ENCODE measurements at regions not wholly inside any gene's neighbourhood (a gene's known extent, or its start where the extent isn't known, plus 50 kb on each side); places are given as distances from the start of the nearest gene placed in this dataset.

DNA sequence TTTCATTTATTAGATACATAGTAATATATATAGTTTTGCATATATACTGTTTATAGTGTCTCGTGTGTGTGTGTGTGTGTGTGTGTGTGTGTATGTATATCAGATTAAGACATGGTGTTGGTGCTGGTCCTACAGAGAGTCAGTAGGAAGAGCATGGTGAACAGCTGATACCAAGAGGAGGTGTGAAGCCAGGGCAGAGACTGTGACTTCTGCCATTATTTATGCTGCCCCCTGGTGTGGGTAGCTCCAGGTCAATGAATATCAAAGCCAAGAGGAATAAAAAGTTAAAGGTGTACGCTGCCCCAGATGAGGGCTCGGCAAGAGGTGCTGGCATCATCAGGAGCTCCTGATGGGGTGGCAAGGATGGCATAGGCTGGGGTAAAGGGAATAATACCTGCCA is 299.5 kb upstream of the RASGRP1 start:
- peak; percentile 1 for DNase-seq

DNA sequence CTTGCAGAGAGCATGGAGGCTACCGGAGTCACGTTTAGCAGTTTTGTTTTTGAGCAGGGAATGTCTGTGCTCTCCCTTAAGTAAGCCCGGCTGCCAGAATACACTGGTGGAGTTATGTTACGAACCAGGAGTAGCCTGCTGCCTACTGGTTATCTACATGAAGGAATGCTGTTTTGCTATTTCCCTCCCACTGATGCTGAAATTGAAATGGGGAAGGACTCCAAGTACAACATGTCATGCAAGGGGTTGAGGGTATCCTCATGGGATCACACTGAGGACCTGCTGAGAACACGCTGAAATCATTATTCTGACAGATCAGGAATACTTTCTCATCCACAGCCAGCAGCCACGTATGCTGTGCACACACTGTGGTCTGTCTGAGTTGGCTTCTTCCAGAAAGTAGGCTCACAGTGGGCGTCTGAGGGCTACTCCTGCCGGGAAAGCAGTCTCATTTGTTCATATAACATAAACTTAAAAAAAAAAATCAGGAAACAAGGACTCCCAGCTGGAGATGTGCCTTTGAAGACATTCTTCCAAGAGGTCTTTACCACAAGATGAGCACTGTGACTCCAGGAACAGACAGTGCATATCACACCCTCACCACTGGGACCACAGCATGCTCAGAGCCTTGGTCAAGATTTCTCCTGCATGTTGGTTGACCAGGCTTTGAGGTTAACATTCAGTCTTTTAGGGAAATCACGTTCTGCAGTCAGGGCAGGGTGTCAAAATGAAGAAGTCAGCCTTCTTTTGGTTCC is 300.4 kb upstream of the RASGRP1 start:
- no peak for DNase-seq

DNA sequence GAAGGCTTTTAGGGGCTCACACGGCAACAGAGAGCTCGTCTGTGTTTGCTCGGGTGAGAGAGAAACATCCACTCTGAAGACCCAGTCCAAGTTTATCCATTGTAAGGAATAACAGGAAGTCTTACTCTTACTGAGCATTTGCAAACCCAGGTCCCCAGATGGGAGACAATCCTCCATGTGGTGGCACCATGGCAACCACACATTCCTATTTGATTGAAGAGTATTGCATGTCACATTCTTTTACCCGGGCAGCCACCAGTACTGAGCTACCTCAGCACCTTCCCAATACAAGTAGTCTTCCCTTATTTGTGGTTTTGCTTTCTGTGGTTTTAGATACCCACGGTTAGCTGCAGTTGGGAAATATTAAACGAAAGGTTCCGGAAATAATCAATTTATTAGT is 302.9 kb upstream of the RASGRP1 start:
- no peak for DNase-seq

DNA sequence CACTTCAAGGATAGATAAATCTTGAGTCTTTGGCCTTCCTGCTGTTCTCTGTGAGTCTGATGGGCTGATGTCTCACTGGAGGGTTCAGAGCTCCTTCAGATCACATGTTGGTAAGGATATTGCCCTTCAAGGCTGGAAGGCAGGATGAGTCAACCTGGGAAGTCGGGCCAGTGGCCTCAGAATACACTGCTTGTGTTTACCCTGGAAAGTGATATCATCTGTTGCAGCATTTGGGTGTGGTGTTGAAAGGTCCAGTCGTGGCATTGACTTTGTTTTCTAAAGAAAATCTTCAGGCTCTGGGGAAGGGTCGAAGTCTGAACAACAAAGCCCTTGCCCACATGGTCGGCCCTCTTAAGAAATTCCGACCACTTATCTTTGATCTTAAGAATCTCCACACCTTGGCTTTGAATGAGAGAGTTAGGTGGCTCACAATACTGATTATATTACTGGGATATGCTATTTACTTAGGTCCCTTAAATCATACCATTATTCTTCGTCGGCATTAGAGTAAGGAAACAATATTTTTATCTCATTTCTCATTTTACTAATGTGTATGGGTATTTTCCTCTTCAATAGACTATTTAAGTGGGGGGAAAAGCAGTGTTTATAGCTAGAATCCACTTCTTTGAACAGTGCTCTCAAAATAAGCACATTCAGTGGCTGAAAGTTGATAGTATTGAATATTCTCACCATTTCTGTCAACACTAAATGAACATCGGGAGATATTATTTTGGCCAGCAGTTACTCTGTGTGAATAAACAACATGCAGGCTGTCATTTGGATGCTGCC is 303.9 kb upstream of the RASGRP1 start:
- DNase-seq, result no peak

DNA sequence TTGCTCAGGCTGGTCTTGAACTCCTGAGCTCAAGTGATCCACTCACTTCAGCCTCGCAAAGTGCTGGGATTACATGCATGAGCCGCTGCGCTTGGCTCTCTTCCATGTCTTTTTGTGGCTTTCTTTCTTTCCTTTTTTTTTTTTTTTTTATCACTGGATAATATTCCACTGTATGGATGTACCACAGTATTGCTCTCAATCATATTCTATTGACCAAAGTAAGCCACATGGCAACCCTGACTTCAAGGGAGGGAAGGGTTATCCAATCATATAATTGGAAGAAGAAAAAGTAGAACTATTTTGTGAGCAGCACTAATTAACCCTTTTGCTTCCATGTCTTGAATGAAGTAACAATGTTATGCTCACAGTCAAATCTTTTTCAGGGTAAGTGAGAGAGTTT is 307.0 kb upstream of the RASGRP1 start:
- no peak for DNase-seq

DNA sequence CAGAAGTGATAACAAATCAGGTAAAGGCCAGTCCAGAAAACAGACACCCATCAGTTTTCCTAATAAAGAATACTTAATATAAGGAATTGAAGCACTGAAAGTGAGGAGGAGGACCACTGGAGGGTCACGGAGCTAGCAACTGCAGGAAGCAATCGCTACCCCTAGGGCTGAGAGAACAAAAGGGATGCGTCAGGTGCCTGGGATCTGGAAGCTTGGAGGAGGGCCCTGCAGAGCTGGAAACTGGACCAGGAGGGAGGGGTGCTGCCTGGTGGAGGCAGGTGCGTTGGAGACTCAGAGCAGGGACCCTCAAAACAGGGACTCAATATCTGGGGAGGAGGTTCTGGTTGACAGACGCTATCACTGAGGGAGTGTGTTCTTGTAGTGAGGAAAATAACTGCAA is 308.1 kb upstream of the RASGRP1 start:
- no peak for DNase-seq

DNA sequence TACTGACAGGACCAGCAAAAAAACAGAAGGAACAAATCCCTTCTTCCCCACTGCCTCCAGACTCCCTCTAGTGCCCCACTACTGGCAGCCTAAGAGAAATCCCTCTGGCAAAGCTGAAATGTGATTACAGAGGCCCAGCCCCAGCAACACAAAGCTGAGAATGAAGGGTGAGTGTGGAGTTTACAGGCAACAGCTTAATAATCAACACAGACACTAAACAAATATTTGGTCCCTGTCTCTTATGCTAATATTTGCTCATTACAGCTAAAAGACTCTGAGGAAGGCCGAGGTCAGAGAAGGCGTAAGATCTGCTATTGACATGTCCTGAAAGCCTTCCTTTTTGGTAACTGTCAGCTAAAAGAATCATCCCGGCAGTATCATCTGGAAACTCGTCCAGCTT is 308.5 kb upstream of the RASGRP1 start:
- no peak for DNase-seq

DNA sequence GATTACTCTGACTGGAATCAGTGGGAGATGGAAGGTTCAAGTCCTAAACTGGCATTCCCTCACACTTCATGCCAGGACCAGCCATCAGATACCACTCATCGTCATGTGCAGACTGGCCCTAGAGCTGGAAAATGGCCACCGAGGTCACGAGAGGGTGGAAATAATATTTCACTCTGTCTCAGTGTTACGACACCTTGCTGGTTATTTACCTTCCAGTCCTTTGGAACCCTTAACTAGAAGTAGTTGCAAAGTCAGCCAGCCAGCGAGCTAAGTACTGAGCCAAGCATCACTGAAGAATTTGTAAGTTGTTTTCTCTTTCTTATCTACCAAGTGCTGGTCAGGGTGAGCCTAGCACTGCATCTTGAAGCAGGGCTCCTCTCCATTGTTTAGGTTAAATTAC is 309.9 kb upstream of the RASGRP1 start:
- no peak for DNase-seq

DNA sequence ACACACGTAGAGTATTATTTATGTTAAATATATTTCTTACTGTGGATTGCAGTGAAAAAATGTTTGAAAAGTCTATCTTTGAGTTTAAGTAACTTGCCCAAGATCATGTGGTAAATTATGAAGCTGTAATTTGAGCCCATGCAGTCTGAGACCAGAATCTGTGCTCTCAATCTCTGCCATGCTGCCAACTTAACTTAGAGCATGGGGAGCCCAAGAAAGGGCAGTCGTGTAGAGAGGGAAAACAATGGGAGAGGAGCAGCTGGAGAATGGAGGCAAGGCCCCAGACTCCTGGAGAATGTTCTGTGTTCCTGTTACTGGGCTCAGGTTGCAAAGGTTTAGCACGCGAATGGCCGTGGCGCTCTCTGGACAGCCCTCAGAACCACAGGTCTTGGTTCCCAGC is 311.6 kb upstream of the RASGRP1 start:
- DNase-seq, result no peak

DNA sequence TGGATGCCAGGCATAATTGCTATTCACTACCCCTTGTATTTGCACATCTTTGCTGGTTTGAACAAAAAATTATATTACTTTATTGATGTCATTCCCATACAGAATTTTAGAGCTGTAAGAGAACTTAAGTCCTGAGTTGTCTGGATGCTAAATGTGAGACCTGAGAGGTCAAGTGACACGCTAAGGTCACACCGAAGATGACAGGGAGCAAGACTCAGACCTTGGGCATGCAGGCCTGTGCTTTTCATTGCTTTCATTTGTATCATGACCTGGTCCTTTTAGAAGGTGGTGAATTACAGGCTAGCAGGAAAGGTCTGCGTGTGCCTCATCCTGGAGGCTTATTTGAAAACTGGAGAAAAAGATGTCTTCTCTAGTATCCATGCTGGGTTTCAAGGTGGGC is 312.0 kb upstream of the RASGRP1 start:
- no peak for DNase-seq

DNA sequence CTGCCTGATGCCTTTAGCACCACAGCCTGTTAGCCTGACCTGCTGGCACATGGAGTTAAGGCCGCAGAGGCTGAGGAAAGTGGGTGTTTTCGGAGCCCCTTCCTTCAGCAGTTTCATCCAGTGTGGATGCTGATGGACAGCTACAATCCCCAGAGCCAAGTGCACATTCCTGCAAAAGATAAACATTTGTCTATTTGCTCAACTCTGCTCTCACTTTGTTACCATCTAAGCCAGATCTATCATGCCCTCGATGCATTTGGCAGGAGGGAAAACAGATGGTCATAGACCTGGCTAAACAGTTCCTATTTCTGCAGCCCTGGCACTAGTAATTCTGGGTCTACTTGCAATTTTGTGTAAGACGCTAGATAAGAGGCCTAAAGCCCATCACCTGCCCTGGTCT is 312.9 kb upstream of the RASGRP1 start:
- no peak for DNase-seq

DNA sequence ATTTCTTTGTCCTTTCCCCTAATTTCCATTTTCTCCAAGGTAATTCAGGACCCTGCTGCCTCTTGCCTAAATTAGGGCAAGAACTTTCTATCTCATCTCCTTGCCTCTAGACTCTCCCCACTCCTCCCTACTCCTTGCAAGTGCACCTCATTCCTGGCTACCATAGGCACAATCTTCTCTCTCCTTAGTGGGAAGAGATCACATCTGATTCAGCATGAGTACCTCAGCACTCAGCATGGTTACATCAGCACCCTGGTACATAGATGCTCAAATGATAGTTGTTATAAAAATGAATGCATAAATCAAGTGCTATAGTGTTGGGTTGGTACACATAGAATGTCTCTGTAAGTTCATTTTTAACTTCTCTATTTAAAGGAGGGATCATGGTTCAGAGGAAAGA is 313.4 kb upstream of the RASGRP1 start:
- DNase-seq, result no peak

DNA sequence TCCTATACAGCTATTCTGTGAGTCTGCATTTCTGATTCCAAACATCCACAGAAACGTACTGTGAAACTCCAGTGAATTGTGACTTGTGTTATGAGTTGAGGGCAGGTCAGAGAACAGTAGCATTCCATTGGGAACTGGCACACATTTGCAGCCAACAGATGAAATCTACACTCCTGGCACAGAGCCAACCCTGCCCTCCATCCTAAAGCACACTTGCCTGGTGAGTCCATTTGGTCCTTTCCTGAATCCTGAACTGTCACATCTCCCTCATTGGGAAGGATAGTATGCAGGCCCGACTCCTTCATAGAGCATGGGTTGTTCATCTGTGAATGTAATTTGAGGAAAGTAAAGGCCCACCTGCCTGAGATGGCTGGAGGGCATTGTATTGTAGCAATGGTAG is 314.3 kb upstream of the RASGRP1 start:
- DNase-seq, result no peak

DNA sequence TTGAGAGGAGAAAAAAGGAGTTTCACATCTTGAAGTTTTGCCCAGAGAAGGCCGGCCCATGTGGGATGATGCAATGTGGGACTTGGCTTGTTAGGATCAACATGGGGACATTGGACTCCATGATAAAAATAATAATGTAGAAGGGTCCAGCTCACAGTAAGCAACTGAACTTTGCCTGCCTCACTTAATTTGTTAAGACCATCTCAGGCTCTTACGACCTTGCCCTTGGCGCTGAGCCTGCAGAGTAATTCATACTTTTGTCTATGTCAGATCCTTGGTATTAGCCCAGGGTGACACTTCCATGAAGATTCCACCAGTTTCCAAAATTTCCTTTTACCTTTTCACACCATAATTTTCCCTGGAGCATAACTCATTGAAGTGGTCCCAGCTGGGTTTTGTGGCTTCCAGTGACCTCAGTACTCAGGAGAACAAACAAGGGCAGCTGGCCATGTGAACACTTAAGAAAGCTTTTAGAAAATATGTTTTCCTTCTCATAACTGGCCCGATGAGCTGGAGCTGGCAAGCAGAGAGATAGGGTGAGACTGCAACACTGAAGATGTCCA is 315.4 kb upstream of the RASGRP1 start:
- no peak for DNase-seq

DNA sequence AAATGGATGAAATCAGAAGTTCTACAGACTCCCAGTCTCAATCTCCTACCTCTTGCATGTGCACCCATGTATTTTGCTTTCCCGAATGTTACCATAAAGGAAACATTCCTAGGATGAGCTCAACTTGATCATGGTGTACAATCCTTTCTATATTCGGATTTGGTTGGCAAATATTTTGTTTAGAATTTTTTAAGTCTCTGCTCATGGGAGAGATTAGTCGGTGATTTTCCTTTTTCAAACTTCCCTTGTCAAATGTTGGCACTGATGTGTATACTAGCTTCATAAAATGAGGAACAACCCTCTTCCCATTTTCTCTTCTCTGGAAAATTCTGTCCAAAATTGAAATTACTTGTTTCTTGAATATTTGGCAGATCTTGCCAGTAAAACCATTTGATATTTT is 317.6 kb upstream of the RASGRP1 start:
- DNase-seq, result no peak

DNA sequence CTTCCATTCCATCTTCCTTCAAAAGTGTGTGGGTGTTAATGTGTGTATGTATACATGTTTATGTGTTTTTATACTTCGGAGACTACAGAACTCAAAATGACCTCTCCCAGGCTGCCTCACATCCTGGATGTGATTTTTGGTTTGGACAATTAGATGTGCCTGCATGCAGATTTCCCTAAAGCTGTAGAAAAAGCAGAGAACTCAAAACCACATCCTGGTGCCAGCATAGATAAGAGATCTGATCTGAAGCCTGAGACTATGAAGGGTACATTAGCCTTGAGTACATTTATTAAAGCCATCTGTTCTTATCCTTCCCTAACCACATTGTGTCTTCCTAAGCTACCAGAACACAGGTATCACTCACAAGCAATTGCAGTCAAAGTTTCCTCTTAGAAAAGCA is 319.4 kb upstream of the RASGRP1 start:
- DNase-seq, result no peak

DNA sequence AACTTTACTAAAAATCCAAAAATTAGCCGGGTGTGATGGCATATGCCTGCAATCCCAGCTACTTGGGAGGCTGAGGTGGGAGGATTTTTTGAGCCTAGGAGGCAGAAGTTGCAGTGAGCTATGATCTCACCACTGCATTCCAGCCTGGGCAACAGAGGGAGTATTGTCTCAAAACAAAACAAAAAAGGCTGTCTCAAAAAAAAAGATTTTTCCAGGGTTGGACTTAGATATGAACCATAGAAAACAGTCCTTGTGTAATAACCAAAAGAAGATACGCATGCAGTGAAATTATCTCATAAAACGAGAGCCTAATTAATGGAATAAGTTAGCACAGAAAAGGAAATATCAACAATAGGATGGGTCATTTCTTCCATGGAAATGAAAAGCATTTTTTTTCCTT is 320.4 kb upstream of the RASGRP1 start:
- DNase-seq, result no peak

DNA sequence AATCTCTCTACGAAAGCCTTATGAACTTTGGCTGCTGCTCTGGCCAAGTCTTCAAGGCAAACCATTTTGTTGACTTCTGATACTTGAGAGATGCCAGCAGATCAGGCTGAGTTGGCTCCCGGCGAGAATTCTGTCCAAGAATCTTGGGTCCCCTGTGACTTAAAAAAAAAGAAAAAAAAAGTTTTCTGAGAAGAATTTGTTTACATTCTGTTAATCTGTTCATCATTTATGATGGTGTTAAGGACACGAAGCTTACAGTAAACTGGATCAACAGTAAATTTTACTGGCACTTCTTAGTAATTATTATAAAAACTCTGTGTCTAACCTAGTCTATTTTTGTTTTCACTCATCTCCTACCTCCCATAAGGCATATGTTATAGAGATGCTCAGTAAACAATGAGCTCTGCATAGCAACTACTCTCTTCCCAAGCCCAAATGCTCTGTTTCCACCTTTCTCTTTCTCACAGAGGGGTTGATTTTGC is 320.9 kb upstream of the RASGRP1 start:
- no peak for DNase-seq

DNA sequence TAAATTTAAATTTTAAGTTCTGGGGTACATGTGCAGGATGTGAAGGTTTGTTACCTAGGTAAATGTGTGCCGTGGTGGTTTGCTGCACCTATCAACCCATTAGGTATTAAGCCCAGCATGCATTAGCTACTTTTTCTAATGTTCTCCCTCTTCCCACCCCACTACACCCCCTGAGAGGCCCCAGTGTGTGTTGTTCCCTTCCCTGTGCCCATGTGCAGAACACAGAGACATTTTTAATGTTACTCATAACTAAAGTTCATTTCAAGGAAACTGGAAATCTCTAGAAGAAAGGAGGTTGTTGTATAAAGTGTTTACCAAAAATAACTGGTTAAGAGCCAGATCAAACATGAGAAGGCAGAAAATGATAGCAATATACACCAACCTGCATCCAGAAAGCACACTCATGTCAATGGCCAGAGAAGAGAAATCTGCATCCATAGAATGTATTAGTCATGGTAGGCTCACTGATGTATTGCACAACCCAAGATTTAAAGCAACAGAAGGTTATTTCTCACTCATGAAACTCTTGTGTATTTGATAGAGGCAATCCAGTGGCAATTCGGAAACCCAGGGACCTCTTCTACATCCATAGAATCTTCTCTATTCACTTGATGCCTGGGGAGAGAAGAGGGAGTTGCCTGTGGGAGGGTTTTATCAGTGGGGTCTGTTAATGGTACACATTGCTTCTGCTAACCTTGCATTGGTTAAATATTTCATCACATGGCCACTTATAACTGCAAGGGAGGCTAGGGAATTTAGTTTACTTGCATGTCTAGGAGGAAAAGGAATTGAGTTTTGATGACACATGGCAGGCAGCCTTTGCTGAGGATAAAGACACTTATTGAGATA is 321.9 kb upstream of the RASGRP1 start:
- no peak for DNase-seq

DNA sequence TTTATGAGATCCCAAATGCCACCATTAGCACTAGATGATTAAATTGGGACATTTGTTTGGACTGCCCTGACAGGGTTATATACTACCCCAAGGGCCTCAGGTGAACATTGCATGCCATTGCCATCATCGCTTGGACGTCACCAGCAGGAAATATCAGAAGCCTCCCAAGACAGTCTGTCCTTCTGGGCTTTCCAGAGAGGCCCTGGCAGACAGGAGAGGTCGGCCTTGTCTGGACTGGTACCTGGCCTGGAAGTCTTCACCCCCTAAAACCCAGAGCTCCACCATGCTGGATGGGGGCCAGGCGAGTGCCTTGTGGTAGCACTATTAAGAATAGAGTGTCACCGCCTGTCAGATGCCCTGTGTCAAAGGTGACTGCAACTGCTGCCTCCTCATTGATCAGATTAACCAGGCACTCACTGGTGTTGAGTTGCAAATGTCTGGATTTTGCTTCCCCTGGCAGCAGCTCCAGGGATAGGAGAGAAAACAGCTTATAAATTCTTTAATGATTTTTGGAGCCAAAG is 324.1 kb upstream of the RASGRP1 start:
- DNase-seq, result no peak

DNA sequence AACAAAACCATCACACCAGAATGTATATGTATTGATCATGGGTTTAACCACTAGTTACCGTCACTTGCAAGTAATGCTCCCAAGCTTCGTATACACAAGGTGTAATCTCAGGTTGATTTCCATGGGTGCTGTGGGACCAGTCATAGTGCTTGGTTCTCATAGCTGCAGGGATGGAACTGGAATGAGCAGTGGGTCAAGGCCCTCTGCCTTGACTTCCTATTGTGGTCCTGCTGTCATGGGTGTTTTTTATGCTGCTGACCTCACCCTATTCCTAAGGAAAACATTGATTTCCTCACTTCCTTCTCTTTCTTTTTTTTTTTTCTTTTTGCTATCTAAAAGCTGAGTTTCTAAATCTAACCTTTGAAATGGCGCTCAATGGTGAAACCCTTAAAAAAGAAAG is 325.6 kb upstream of the RASGRP1 start:
- no peak for DNase-seq

DNA sequence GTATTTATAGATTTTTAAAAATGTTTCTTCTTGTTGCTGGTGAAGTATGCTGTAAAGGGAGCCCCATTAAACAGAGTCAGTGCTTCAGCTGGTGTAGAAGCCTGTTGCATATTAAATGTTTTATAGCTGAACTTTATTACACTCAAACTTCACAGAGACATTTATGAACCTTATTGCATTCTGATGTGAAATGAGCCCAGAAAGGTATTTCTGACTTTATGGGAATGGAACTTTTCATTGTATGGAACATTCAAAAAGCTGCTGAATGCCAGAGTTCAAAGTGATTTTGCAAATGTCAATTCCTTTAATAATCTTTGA is 329.3 kb upstream of the RASGRP1 start:
- DNase-seq, result no peak
